Pons (tissue), 1 donor: ENCODE measurements at regions not wholly inside any gene's neighbourhood (a gene's known extent, or its start where the extent isn't known, plus 50 kb on each side); places are given as distances from the start of the nearest gene placed in this dataset.
A peak's percentile ranks its signal among the peaks of the same experiment; 100 is the strongest.

Source experiments
- DNase-seq: peaks from one replicate; pipeline ENCODE4 v3.0.0-alpha.2; 2016; ENCODE audit warnings: low spot score

DNA sequence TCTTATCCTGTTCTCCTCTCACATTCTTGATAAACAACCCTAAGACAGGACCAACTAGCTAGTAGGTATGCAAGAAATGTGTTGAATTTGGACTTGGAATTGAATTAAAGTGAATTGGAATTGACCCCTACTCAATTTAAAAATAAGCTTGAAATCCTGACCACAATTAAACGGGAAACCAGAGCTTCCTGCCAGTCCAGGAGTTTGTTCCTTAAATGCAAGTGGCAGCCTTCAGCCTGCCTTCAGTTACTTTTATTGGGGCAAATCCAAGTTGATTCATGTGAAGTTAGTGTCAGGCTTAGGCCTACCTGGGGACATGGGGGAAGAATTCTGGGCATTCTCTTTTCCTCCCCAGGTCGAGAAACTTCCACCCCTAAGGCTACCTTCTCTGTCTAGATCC is 457.6 kb downstream of the BCL11A start:
- DNase-seq, result no peak

- DNase-seq, result no peak
Observed at GRCh38 chr2:60095202-60095815, 458.1 kb downstream of the BCL11A start.

DNA sequence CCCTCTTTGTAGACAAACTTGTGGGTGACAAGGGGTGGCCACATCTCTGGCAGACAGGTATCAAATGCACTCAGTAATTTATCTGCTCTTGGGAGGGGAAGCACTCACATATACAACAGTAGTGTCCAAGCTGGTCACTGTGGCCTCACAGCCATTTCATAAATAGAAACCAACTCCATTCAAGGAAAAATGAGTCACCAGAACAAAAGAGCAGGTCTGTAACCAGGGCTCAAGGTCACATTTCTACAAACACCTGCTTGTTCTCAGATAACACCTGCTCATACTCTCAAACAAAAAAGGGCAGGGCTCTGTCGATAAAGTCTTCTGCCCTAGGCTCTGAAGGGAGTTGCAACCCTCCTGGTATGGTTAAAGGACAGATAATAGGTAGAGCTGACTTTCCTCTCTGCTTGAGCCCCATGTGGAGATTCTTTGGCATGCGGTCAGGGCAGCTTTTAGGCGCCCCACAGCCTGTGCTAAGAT is 459.0 kb downstream of the BCL11A start:
- DNase-seq, result no peak

DNA sequence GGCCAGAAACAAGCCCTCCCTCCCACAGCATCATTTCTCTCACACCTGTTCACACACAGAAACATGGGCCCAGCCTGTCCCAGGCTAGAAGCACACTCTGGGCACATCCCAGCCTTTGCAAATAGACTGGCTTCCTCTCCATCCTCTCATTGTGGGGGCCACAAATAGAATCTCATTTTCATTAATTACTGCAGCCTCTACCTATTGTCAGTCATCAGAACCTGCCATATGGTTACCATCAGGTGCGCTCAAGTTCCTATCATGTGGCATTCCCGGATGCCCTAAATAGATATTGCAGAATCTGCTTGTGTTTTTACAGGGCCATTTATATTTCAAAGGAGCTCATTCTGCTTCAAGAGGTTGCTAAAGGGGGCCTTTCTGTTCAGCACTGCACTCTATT is 460.7 kb downstream of the BCL11A start:
- no peak for DNase-seq

DNA sequence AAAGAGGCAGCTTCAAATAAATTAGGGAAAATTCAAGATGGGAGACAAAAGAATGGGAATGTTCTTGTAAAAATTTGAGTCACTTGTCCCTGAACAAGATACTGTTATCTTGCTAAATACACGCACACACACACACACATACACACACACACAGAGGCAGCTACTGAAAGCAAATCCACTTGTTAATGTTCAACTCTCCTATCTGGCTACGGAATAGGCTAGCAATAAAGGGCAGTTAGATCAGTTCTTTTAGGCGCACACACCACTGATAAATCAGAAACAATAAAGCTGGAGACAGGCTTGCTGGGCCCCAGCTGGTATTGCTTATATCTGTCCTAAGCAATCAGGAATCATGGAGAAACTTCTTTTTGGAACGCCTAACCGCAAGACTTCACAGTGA is 461.6 kb downstream of the BCL11A start:
- DNase-seq, result no peak

GRCh38 chr2:60091266-60091665 is 462.2 kb downstream of the BCL11A start:
- DNase-seq, result no peak

- no peak for DNase-seq
Observed at GRCh38 chr2:60079562-60079961, 473.9 kb downstream of the BCL11A start.

GRCh38 chr2:60075048-60075447 is 478.4 kb downstream of the BCL11A start:
- DNase-seq, result no peak

GRCh38 chr2:60073201-60073600 is 480.3 kb downstream of the BCL11A start:
- DNase-seq, result no peak

GRCh38 chr2:60072609-60073008 is 480.8 kb downstream of the BCL11A start:
- DNase-seq, result no peak

GRCh38 chr2:60071490-60071831 is 482.0 kb downstream of the BCL11A start:
- no peak for DNase-seq

DNA sequence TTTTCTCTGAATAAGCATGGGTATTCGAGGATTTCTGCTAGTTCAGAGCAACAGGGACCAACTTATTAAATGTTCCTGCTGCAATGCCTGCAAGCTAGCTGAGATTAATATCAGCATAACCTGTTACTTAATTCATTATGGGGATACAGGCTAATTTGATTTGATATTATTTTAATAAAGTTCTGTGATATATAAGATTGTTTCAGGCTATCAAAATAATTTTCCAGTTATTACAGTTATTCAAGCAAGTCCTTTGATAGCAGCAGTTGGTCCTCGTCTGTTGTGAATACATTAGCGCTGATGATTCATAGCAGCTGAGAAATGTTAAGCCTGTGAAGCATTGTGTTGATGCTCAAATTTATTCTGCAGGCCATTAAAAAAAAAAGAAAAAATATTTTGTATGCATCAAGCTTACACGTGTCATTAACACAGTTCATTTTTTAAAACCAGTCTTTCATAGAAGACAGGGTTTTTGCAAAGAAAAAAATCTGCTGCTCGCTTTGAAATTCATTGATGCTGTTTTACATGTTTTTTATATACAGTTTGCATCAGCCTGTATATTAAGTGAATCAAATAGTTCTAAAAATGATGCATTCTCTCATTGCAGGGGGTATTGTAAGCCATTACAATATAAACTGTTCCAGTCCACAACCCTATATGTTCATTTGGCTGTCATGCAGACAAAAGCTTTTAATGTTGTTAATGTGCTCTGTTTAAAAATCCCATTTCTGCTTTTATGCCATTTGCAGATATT is 482.5 kb downstream of the BCL11A start:
- DNase-seq, result no peak

DNA sequence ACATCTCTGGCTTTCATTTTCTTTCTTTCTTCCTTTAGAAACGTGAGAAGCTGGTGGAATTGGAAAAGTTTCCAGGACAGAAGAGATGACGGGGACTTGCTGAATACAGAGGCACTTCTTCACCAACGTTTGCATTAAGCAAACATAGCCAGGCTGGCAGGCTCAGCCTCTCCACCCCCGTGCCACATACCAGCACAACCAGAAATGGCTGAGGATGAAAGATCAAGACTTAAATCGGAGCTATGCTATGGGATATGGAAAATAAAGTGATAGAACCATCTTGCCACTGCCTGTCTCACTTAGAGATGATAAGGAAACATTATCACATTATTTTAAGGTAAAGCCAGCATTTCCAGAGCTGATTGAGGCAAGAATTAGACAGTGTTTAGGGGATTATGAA is 483.3 kb downstream of the BCL11A start:
- DNase-seq, result no peak

- no peak for DNase-seq
Observed at GRCh38 chr2:60068755-60069154, 484.7 kb downstream of the BCL11A start.

DNA sequence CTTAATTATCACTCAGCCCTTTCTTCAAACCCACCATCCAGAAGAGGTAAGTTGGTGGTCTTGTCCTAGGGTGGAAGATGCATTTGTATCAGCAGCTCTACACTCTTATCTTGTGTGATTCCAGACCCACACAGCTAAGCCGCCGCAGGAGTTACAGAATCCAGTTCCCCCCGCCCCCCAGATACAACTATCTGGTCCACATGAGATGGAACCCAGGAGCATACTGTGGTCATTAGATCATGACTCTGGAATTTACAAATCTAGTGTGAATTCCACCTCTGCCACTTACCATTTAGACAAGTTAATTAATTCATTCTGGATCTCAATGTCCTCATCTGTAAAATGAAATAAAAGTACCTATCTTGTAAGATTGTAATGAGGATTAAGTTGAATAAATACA is 486.4 kb downstream of the BCL11A start:
- DNase-seq, result no peak

- DNase-seq, result no peak
Observed at GRCh38 chr2:60066096-60066839, 487.2 kb downstream of the BCL11A start.

GRCh38 chr2:60064687-60065389 is 488.6 kb downstream of the BCL11A start:
- peak; percentile 6 for DNase-seq

- DNase-seq, result no peak
Observed at GRCh38 chr2:60058781-60059180, 494.7 kb downstream of the BCL11A start.

- DNase-seq, result no peak
Observed at GRCh38 chr2:60054571-60055340, 498.7 kb downstream of the BCL11A start.

GRCh38 chr2:60053791-60054190 is 499.7 kb downstream of the BCL11A start:
- DNase-seq, result no peak

DNA sequence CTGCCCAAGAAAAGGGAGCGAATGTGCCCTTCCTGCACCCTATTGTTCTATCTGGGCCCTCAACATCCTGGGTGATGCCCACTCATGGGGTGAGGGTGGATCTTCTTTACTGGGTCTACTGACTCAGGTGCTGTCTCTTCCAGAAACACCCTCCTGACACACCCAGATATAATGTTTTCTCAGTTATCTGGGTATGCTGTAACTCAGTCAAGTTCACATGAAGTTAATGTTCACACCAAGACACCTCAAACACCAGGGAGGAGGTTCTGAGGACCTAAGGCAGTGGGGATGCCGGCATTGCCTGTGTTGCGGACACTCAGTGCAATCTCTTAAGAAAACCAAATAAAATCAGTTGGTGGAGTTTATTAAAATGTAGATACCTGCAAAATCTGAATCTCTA is 500.9 kb downstream of the BCL11A start:
- no peak for DNase-seq

DNA sequence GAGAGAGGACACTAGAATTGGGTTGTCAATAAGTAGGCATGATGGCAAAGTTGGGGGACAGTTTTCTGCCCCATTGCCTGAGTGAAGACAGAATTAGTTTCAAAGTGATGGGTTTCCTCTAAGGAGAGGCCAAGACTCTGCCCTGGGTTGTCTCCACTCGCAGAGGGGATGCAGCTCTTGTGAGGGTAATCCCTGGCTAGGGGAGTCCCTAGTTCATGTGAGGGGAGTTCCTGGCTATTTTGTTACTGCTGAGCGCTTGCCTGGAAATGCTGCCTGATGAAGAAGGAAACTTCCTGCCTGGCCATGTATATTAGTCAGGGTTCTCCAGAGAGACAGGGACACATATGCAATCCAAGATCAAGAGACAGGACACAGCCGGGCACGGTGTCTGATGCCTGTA is 501.5 kb downstream of the BCL11A start:
- no peak for DNase-seq
